Caki2 (cell line): ENCODE measurements at regions not wholly inside any gene's neighbourhood (a gene's known extent, or its start where the extent isn't known, plus 50 kb on each side); places are given as distances from the start of the nearest gene placed in this dataset.

Source experiments
- DNase-seq: peaks from one replicate; pipeline ENCODE4 v3.0.0-alpha.2; 2015; ENCODE audit warnings: low read depth
- in situ Hi-C: cut with HindIII; loops from 2 replicates; pipeline ENCODE4 v1.10.0; 2016; ENCODE audit warnings: low sequenced_read_pairs, low pct_unique_long_range_greater_than_20kb, mixed read lengths

- in situ Hi-C loops: no loop called here
- DNase-seq: no peak
These were observed 431.2 kb upstream of the AUTS2 start for GRCh38 chr7:69166979-69167516.

- no peak for DNase-seq
- in situ Hi-C loops: no loop called here
These were observed 428.9 kb upstream of the AUTS2 start for GRCh38 chr7:69169386-69169785.

- in situ Hi-C loops: no loop called here
- DNase-seq: no peak
These were observed 425.8 kb upstream of the AUTS2 start for GRCh38 chr7:69172357-69173077.

- in situ Hi-C loops: no loop called here
- no peak for DNase-seq
These were observed 424.9 kb upstream of the AUTS2 start for GRCh38 chr7:69173341-69173740.

GRCh38 chr7:69173846-69174245 is 424.4 kb upstream of the AUTS2 start:
- DNase-seq: no peak
- in situ Hi-C loops: no loop called here

GRCh38 chr7:69176841-69177240 is 421.4 kb upstream of the AUTS2 start:
- no peak for DNase-seq
- in situ Hi-C loops: no loop called here

- no peak for DNase-seq
- in situ Hi-C loops: no loop called here
These were observed 420.8 kb upstream of the AUTS2 start for GRCh38 chr7:69177461-69177861.

- in situ Hi-C loops: no loop called here
- no peak for DNase-seq
These were observed 420.3 kb upstream of the AUTS2 start for GRCh38 chr7:69177941-69178494.

- no peak for DNase-seq
- in situ Hi-C loops: no loop called here
These were observed 417.6 kb upstream of the AUTS2 start for GRCh38 chr7:69180662-69181061.

- DNase-seq: no peak
- in situ Hi-C loops: no loop called here
These were observed 415.4 kb upstream of the AUTS2 start for GRCh38 chr7:69182596-69183467.

- in situ Hi-C loops: no loop called here
- no peak for DNase-seq
These were observed 413.9 kb upstream of the AUTS2 start for GRCh38 chr7:69184339-69184738.

GRCh38 chr7:69185170-69185569 is 413.1 kb upstream of the AUTS2 start:
- DNase-seq: no peak
- in situ Hi-C loops: no loop called here

- DNase-seq: no peak
- in situ Hi-C loops: no loop called here
These were observed 411.3 kb upstream of the AUTS2 start for GRCh38 chr7:69186974-69187373.

- in situ Hi-C loops: no loop called here
- no peak for DNase-seq
These were observed 410.4 kb upstream of the AUTS2 start for GRCh38 chr7:69187824-69188333.

- in situ Hi-C loops: no loop called here
- no peak for DNase-seq
These were observed 408.9 kb upstream of the AUTS2 start for GRCh38 chr7:69189406-69189805.

- in situ Hi-C loops: no loop called here
These were observed 408.2 kb upstream of the AUTS2 start for GRCh38 chr7:69190025-69190424.

GRCh38 chr7:69190763-69191162 is 407.5 kb upstream of the AUTS2 start:
- DNase-seq: no peak
- in situ Hi-C loops: no loop called here

More at GRCh38 chr7:69190025-69190424, 408.2 kb upstream of the AUTS2 start:
- DNase-seq: no peak

GRCh38 chr7:69192134-69192533 is 406.1 kb upstream of the AUTS2 start:
- DNase-seq: no peak
- in situ Hi-C loops: no loop called here

GRCh38 chr7:69193061-69193460 is 405.2 kb upstream of the AUTS2 start:
- in situ Hi-C loops: no loop called here

More at GRCh38 chr7:69193061-69193460, 405.2 kb upstream of the AUTS2 start:
- DNase-seq: no peak
